T-helper 17 cell (primary cell): ENCODE measurements at regions not wholly inside any gene's neighbourhood (a gene's known extent, or its start where the extent isn't known, plus 50 kb on each side); places are given as distances from the start of the nearest gene placed in this dataset.

Experiments used
- ATAC-seq: fragments of 150-1000 bp; cut with Tn5 transposase; 2 replicates; pipeline ENCODE4 v1.10.0; 2021; ENCODE audit warnings: mild to moderate bottlenecking, moderate library complexity
- DNase-seq, 3 donors: peaks; one replicate each; pipeline versions ENCODE4 v3.0.0 to v3.0.0-alpha.2; 2020 to 2021
- H3K9me3 ChIP-seq: one replicate; pipeline ENCODE4 v1.7.0; 2013; ENCODE audit warnings: low read length, mild to moderate bottlenecking; ENCODE audit not compliant: control insufficient read depth, poor library complexity, severe bottlenecking
- H3K27ac Mint-ChIP-seq: one replicate; pipeline ENCODE4 v1.8.0; 2022; ENCODE audit warnings: mild to moderate bottlenecking, moderate library complexity, mixed read lengths
- H3K27me3 Mint-ChIP-seq: one replicate; pipeline ENCODE4 v1.8.0; 2022; ENCODE audit warnings: mixed read lengths
- H3K36me3 Mint-ChIP-seq: one replicate; pipeline ENCODE4 v1.8.0; 2022; ENCODE audit warnings: low read depth, mixed read lengths
- H3K4me1 Mint-ChIP-seq: one replicate; pipeline ENCODE4 v1.8.0; 2022; ENCODE audit warnings: mild to moderate bottlenecking, mixed read lengths
- H3K4me3 Mint-ChIP-seq: one replicate; pipeline ENCODE4 v1.8.0; 2022; ENCODE audit warnings: mild to moderate bottlenecking, moderate library complexity, mixed read lengths

DNA sequence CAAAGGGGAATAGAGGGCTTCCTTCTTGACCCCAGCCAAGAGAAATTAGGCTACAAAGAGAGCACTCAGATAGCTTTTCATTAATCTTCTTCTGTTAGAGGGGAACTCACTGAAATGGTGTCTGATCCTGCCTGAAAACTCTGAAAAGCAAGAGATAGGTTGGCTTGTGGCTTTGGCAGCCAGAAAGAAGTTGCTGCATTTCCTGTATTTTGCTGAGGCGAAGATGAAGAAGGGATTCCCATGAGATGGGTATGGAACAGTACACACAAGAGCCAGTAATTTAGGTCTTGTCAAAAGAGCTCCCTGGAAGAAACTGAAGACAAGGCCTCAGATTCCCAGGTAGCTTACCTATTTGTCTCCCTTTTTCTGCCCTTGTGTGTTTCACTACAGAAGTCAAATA, 120.9 kb upstream of the TARS1 start:
- Mint-ChIP-seq H3K4me3 (no peak overlapping the region), H3K4me1 (no peaks in the 10 kb centered on the region), H3K27ac (no peak overlapping the region), H3K27me3 (no peaks in the 10 kb centered on the region), H3K36me3 (no peaks in the 10 kb centered on the region)
- no peak for ATAC-seq
- no peaks in the 10 kb centered on the region for H3K9me3 ChIP-seq
- no peak for DNase-seq

DNA sequence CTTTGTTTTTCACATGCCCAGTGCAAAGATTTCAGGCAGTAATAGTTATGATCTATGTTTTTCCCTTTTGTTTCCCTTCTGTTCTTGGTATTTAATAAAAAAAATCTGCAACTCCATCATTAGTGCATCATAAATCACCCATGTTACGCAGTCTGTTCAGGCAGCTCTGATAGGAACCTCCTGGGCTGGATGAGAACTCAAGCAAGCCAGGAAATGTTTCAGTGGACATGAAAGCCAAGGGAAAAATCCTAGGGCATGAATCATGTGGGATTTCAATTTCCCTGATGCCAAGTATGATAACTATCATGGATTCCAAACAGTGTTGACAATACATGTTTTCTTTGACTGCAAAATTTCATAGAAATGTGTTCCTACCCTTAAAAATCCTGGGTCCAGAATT, 119.7 kb upstream of the TARS1 start:
- H3K27me3 Mint-ChIP-seq, result no peaks in the 10 kb centered on the region
- no peaks in the 10 kb centered on the region for H3K9me3 ChIP-seq
- no peak overlapping the region for H3K4me3 Mint-ChIP-seq
- H3K4me1 Mint-ChIP-seq, result no peaks in the 10 kb centered on the region
- no peak overlapping the region for H3K27ac Mint-ChIP-seq
- no peak for DNase-seq
- no peak for ATAC-seq
- no peaks in the 10 kb centered on the region for H3K36me3 Mint-ChIP-seq

DNA sequence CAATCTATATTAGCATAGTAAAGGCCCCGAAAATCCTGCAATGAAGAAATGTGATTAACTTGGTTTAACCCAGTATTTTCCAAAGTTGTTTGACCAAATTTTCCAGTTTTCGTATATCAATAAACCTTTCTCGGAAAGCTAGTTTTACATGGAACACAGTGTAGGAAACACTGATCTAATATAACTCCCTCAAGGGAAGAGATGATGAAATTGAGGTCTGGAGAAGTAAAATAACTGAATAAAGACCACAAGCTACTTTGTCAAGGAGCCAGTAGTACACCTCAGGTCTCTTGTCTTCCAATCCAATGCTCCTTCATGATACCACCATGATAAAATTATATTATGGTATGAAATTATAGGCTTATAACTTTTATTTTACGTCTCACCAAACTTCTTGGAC, 118.1 kb upstream of the TARS1 start:
- DNase-seq, result no peak
- H3K36me3 Mint-ChIP-seq, result no peaks in the 10 kb centered on the region
- H3K4me1 Mint-ChIP-seq, result no peaks in the 10 kb centered on the region
- no peaks in the 10 kb centered on the region for H3K27me3 Mint-ChIP-seq
- no peak overlapping the region for H3K4me3 Mint-ChIP-seq
- no peaks in the 10 kb centered on the region for H3K9me3 ChIP-seq
- no peak overlapping the region for H3K27ac Mint-ChIP-seq
- no peak for ATAC-seq

DNA sequence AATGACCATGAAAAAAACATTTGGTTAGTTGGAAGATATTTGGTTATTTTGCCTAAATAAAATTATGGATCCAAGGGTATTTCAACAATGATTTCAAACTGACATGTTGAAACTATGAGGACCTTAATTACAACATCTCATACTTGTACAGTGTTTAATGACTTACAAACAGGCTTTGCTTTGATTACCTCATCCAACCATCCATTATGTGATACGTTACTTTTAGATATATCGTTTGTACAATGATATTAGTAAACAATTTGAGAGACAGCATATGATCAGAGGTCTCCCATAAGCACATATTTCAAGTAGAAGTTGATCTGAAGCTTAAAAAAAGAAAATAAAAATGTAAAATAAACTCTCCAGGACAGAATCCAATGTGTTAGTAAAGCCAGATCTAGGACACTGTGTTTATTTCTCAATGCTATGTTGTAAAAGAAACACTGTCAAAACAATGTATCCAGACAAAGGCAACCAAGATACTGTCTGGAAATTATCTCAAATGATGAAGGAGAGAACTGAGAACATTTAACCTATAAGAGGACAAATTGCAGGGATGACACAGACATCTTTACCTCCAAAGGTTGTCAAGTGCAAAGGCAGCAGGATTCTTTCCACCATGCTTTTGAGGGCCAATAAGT, 116.0 kb upstream of the TARS1 start:
- H3K9me3 ChIP-seq, result no peaks in the 10 kb centered on the region
- H3K36me3 Mint-ChIP-seq, result no peaks in the 10 kb centered on the region
- ATAC-seq, result no peak
- H3K27ac Mint-ChIP-seq, result no peak overlapping the region
- no peaks in the 10 kb centered on the region for H3K4me1 Mint-ChIP-seq
- H3K4me3 Mint-ChIP-seq, result no peak overlapping the region
- no peak for DNase-seq
- H3K27me3 Mint-ChIP-seq, result no peaks in the 10 kb centered on the region

DNA sequence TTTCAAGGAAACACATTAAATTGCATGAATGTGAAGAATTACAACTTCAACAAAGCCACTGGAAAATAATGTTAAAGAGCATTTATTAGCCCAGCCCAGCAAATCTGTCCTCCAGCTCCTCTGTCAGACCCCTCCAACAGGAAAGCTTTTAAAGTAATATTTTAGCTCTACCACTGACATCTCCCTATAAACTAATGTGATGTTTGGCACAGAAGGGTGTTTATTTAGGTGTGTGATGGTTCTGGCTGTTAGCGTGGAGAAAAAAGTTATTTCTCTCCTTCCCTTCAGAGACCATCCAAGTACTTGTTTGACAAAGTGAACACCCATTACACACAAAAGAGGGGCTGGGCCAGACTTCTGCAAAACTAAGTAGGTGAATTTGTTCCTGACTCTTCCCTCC, 111.9 kb upstream of the TARS1 start:
- Mint-ChIP-seq H3K4me3 (no peak overlapping the region), H3K4me1 (no peaks in the 10 kb centered on the region), H3K36me3 (no peaks in the 10 kb centered on the region), H3K27ac (no peak overlapping the region), H3K27me3 (no peaks in the 10 kb centered on the region)
- H3K9me3 ChIP-seq, result no peaks in the 10 kb centered on the region
- DNase-seq (no peak), ATAC-seq (no peak)

DNA sequence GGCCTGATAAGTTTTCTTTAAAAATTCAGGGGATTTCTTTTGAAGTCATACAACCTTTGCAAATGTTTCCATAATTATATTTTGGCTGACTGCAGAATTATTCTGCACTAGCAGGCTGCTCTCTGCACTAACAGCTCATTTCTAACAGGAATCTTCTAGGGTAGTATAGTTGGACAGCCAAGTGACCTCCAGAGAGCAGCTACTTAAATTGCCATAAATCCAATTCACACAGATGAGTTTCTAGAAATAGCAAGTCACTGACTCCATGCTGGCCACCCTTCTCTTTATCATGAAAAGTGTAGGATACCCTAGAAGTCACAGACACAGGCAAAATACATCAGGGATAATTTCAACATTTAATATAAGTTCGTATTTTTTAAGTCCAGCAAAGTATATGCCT, 110.9 kb upstream of the TARS1 start:
- no peaks in the 10 kb centered on the region for H3K9me3 ChIP-seq
- Mint-ChIP-seq H3K36me3 (no peaks in the 10 kb centered on the region), H3K27ac (no peak overlapping the region), H3K4me3 (no peak overlapping the region), H3K27me3 (no peaks in the 10 kb centered on the region), H3K4me1 (no peaks in the 10 kb centered on the region)
- DNase-seq (no peak), ATAC-seq (no peak)

DNA sequence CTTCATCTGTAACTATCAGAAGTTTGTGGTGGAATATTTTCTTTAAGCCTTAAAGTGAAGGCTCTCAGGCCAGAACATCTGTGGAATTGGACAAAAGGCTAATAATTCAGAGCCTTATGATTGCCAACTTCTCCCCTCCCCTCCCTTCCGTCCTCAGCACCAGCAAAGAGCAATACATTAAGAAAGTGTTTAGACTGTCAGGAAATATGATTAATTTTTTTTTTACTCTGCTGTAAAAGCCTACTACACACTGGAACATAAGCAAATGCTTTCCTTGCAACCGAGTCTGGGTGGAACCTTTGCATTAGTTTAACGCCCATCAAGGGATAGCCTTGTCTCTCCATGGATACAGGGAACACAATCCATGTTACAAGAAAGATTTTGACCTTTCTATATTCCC, 110.3 kb upstream of the TARS1 start:
- DNase-seq (no peak), ATAC-seq (no peak)
- Mint-ChIP-seq H3K36me3 (no peaks in the 10 kb centered on the region), H3K27me3 (no peaks in the 10 kb centered on the region), H3K4me1 (no peaks in the 10 kb centered on the region), H3K27ac (no peak overlapping the region), H3K4me3 (no peak overlapping the region)
- H3K9me3 ChIP-seq, result no peaks in the 10 kb centered on the region

DNA sequence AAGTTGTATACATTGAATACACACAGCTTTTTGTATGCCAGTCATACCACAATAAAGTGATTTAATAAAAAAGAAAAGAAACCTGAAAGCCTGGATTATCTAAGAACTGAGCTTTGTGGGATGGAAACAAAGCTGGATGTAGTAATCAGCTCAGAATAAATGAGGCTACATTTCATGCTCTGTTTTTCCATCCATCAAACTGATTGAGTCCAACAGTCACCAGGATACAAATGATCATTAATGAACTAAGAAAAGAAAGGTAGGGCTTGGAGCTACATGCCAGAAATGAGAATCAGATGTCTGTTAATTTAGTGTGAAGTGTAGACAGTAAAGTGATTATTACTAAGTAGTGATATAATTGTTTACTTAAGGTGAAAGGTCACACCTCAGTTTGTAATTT, 109.8 kb upstream of the TARS1 start:
- DNase-seq (no peak), ATAC-seq (no peak)
- no peaks in the 10 kb centered on the region for H3K36me3 Mint-ChIP-seq
- H3K4me1 Mint-ChIP-seq, result no peaks in the 10 kb centered on the region
- H3K9me3 ChIP-seq, result no peaks in the 10 kb centered on the region
- no peak overlapping the region for H3K4me3 Mint-ChIP-seq
- no peak overlapping the region for H3K27ac Mint-ChIP-seq
- no peaks in the 10 kb centered on the region for H3K27me3 Mint-ChIP-seq

DNA sequence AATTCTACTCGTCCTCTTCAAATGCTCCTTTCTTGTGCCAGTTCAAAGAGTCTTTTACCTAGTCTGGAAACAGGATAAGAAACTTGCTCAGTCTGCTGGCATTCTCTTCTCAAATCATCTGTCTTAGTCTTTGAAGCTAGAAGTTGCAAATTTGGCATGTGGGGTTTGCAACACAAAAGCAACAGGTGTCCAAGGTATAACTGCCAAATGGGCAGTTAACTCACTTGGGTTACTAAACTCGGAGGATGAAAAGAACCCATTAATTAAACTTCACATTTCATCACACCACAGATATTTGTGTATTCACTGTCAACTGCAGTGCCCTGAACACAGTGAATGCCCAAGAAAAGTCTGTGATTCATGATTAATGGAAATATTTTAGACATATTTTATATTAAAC, 108.0 kb upstream of the TARS1 start:
- no peak overlapping the region for H3K4me3 Mint-ChIP-seq
- ATAC-seq (no peak), DNase-seq (no peak)
- H3K9me3 ChIP-seq, result no peaks in the 10 kb centered on the region
- no peaks in the 10 kb centered on the region for H3K27me3 Mint-ChIP-seq
- H3K27ac Mint-ChIP-seq, result no peak overlapping the region
- no peaks in the 10 kb centered on the region for H3K36me3 Mint-ChIP-seq
- H3K4me1 Mint-ChIP-seq, result no peaks in the 10 kb centered on the region

DNA sequence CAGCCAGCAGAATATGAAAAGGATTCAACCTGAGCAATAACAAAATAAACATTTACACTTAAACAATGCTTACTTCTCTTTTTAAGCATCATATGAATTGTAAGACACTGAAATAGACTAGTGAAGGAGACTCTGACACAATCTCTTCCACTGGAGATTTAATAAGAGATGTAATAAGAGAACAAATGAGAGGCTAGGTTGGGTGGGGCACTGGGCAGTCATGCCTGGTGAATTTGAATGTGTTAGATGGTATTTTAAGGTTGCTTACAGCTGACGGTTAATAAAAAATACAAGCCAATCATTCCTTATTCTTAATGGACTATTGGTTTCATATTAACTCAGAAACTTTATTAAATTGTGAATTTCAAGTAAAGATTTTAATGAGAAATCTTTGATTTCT, 105.9 kb upstream of the TARS1 start:
- no peaks in the 10 kb centered on the region for H3K27me3 Mint-ChIP-seq
- no peak for ATAC-seq
- no peak overlapping the region for H3K27ac Mint-ChIP-seq

DNA sequence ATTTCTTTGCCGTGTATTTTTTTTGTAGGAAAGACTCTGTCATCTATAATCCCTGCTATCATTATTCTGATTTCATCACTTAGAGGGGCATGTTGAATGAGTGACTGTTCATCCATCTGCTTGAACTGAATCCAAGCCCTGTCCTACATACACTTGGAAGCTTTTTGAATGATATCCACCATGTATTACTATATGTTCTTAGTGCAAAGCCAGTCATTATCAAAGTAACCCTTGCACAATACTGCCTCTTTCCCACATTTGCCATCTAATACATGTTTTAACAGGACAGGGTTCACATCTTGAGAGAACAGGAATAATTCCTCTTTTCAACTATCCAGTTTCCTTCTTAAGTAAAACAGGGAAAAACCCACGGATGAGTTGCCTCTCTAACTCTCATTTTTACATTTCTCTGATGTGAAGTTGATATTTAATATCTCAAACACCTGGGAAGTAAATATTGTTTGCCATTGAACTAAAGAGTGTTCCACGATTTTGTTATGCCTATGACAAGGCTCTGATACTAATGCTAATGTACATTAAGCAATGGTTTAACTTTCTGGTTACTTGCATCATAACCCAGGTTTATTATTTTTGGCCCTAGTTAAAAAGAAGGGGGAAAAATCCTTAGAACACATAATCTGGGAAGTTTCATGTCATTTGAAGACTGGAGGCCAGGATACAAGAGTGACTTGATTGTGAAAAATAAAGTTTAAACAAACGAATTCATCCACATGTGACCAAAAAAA, 103.7 kb upstream of the TARS1 start:
- H3K9me3 ChIP-seq, result no peaks in the 10 kb centered on the region
- Mint-ChIP-seq H3K36me3 (no peaks in the 10 kb centered on the region), H3K27ac (no peak overlapping the region), H3K4me3 (no peak overlapping the region), H3K27me3 (no peaks in the 10 kb centered on the region), H3K4me1 (no peaks in the 10 kb centered on the region)
- no peak for DNase-seq
- no peak for ATAC-seq

More for the DNA sequence above, 105.9 kb upstream of the TARS1 start:
- Mint-ChIP-seq H3K4me1 (no peaks in the 10 kb centered on the region), H3K4me3 (no peak overlapping the region), H3K36me3 (no peaks in the 10 kb centered on the region)
- DNase-seq, result no peak
- H3K9me3 ChIP-seq, result no peaks in the 10 kb centered on the region

DNA sequence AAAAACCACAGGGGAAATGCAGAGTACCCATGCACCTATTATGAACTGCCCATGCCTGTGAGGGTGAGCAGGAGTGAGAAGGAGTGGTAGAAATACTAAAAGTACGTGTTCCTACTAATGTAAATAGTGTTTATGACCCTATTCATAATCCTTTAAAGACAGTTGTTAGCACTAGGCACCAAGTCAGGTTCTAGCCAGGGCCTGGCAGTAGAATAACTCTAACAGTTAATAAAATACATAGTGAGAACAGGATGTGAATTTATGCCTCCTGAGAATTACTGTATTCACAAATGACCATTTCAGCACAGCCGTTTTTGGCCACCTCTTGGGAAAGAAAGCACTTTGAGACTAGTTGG, 103.2 kb upstream of the TARS1 start:
- H3K27ac Mint-ChIP-seq, result no peak overlapping the region
- H3K4me3 Mint-ChIP-seq, result no peak overlapping the region
- DNase-seq (no peak), ATAC-seq (no peak)
- H3K9me3 ChIP-seq, result no peaks in the 10 kb centered on the region
- no peaks in the 10 kb centered on the region for H3K27me3 Mint-ChIP-seq
- no peaks in the 10 kb centered on the region for H3K4me1 Mint-ChIP-seq
- H3K36me3 Mint-ChIP-seq, result no peaks in the 10 kb centered on the region

DNA sequence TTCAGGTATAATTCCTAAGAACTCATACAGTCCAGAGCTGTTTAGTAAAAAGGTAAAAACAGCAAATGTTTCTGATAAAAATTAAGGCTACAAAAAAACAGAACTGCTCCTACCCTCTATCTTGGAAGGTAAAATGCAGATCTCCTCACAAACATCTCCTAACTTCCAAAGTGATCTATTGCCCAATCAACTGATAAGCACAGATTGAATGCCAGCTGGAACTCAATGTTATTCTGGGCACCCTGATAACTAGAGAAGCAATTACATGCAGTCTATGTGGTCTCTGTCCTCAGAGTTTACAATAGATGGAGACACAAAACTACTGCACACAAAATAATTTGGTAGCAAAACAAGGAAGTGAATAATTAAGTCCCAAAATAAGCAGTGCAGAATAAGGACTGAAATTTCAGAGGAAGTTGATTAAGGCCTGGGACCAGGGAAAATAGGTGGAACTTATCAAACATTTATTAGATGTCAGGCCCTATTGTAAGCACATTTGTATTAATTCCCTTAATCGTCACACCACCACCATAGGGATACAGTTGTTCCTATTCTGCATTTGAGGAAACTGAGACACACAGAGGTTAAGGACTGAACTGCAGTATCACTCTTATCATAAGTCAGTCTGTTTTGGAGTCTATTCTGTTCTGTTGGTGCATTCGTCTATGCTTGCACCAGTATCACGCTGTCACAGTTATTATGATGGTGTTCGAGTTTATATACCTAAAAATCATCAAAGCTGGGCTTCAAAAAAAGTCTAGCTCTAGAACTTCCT, 102.2 kb upstream of the TARS1 start:
- Mint-ChIP-seq H3K27ac (no peak overlapping the region), H3K36me3 (no peaks in the 10 kb centered on the region), H3K4me1 (no peaks in the 10 kb centered on the region), H3K4me3 (no peak overlapping the region), H3K27me3 (no peaks in the 10 kb centered on the region)
- ATAC-seq, result no peak
- no peak for DNase-seq
- no peaks in the 10 kb centered on the region for H3K9me3 ChIP-seq

DNA sequence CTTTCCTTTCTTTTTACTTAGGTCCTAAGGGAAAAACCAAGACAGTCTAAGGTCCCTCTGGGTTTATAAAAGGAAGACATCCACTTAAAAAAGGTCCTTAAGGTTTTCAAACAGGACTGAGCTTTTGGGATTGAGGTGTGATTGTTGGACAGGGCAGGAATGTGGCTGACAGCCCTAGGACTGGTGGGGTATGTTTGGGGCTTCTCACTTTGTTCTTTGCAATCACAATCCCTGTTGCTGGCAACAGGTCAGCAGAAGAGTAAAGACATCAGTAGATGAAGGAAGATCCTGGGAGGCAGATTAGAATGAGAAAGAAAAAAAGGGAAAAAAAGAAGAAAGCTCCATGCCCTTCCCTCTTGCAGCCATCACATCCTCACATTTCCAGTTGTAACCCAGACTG, 101.4 kb upstream of the TARS1 start:
- ATAC-seq (no peak), DNase-seq (no peak)
- H3K36me3 Mint-ChIP-seq, result no peaks in the 10 kb centered on the region
- peaks cover 4% of the 10 kb centered on the region for H3K9me3 ChIP-seq
- no peak overlapping the region for H3K27ac Mint-ChIP-seq
- no peaks in the 10 kb centered on the region for H3K4me1 Mint-ChIP-seq
- no peak overlapping the region for H3K4me3 Mint-ChIP-seq
- H3K27me3 Mint-ChIP-seq, result no peaks in the 10 kb centered on the region
